DOHH2 (cell line): ENCODE measurements at regions not wholly inside any gene's neighbourhood (a gene's known extent, or its start where the extent isn't known, plus 50 kb on each side); places are given as distances from the start of the nearest gene placed in this dataset.

Experiments used
- H3F3A ChIP-seq: fragments of 200-600 bp; sonication (generic), shearing (Covaris generic); 2 replicates; pipeline ENCODE4 v1.6.0; 2016; ENCODE audit warnings: antibody characterized with exemption, mild to moderate bottlenecking; ENCODE audit not compliant: control insufficient read depth, insufficient read depth
- H3K27ac ChIP-seq: fragments of 200-600 bp; sonication (generic); 2 replicates; pipeline ENCODE4 v1.5.1; 2014; ENCODE audit warnings: low read depth, mild to moderate bottlenecking, low read length, moderate library complexity
- H3K27me3 ChIP-seq: fragments of 200-600 bp; sonication (generic); 2 replicates; pipeline ENCODE4 v1.6.1; 2014; ENCODE audit warnings: mild to moderate bottlenecking, low read length, mixed read lengths; ENCODE audit not compliant: control insufficient read depth
- H3K36me3 ChIP-seq: fragments of 200-600 bp; sonication (generic); 2 replicates; pipeline ENCODE4 v1.6.1; 2014; ENCODE audit warnings: mild to moderate bottlenecking, low read length, moderate library complexity, mixed read lengths; ENCODE audit not compliant: control insufficient read depth
- H3K4me1 ChIP-seq: fragments of 200-600 bp; sonication (generic); 2 replicates; pipeline ENCODE4 v1.6.1; 2014; ENCODE audit warnings: mild to moderate bottlenecking, low read length, mixed read lengths; ENCODE audit not compliant: control insufficient read depth
- H3K4me2 ChIP-seq: fragments of 200-600 bp; sonication (generic); 2 replicates; pipeline ENCODE4 v1.6.0; 2014; ENCODE audit warnings: mild to moderate bottlenecking, low read length, moderate library complexity
- H3K4me3 ChIP-seq: fragments of 200-600 bp; sonication (generic); 2 replicates; pipeline ENCODE4 v1.5.1; 2014; ENCODE audit warnings: mild to moderate bottlenecking, low read length, mixed read lengths
- H3K79me2 ChIP-seq: fragments of 200-600 bp; sonication (generic); 2 replicates; pipeline ENCODE4 v1.6.1; 2014; ENCODE audit warnings: mild to moderate bottlenecking, low read length, mixed read lengths; ENCODE audit not compliant: control insufficient read depth
- H3K9me2 ChIP-seq: fragments of 200-600 bp; sonication (generic); replicated peaks from 2 replicates; pipeline ENCODE4 v1.6.1; 2014; ENCODE audit warnings: mild to moderate bottlenecking, low read length, mixed read lengths; ENCODE audit not compliant: control insufficient read depth
- H3K9me3 ChIP-seq: fragments of 200-600 bp; sonication (generic); 2 replicates; pipeline ENCODE4 v1.6.1; 2014; ENCODE audit warnings: antibody characterized with exemption, low read length, mixed read lengths; ENCODE audit not compliant: control insufficient read depth, insufficient read depth
- H4K20me1 ChIP-seq: fragments of 200-600 bp; sonication (generic); 2 replicates; pipeline ENCODE4 v1.6.0; 2014; ENCODE audit warnings: low read depth, mild to moderate bottlenecking, antibody characterized with exemption, low read length, moderate library complexity; ENCODE audit not compliant: control insufficient read depth, insufficient read depth
- CTCF ChIP-seq: fragments of 200-600 bp; sonication (generic); IDR thresholded peaks from one replicate; pipeline ENCODE4 v1.5.1; 2014; ENCODE audit warnings: antibody characterized with exemption, mild to moderate bottlenecking, low read depth, low read length; ENCODE audit not compliant: poor library complexity, severe bottlenecking
- EZH2phosphoT487 ChIP-seq: fragments of 200-600 bp; sonication (generic); IDR thresholded peaks from 2 replicates; pipeline ENCODE4 v1.6.1; 2017; ENCODE audit warnings: borderline replicate concordance, mild to moderate bottlenecking, antibody characterized with exemption, low read length, moderate library complexity, mixed read lengths

- Histone ChIP-seq H3F3A (no peaks in the 10 kb centered on the region), H3K27me3 (no peaks in the 10 kb centered on the region), H3K4me2 (no peak overlapping the region), H3K27ac (no peak overlapping the region), H3K4me3 (no peak overlapping the region), H3K36me3 (no peaks in the 10 kb centered on the region), H4K20me1 (no peaks in the 10 kb centered on the region), H3K4me1 (no peaks in the 10 kb centered on the region), H3K9me3 (no peaks in the 10 kb centered on the region), H3K79me2 (no peaks in the 10 kb centered on the region), H3K9me2 (no peaks in the 10 kb centered on the region)
- TF ChIP-seq CTCF, result no peak
- TF ChIP-seq EZH2phosphoT487, result no peak
Measured at GRCh38 chr1:209219791-209220524, 363.6 kb upstream of the CAMK1G start.

GRCh38 chr1:209222826-209223225 lies 360.7 kb upstream of the CAMK1G start:
- Histone ChIP-seq H4K20me1 (no peaks in the 10 kb centered on the region), H3K9me3 (no peaks in the 10 kb centered on the region), H3K4me1 (no peaks in the 10 kb centered on the region), H3K9me2 (no peaks in the 10 kb centered on the region), H3K27me3 (no peaks in the 10 kb centered on the region), H3K4me3 (no peak overlapping the region), H3K4me2 (no peak overlapping the region), H3K36me3 (no peaks in the 10 kb centered on the region), H3K79me2 (no peaks in the 10 kb centered on the region), H3F3A (no peaks in the 10 kb centered on the region), H3K27ac (no peak overlapping the region)
- TF ChIP-seq CTCF, result no peak
- TF ChIP-seq EZH2phosphoT487, result no peak

DNA sequence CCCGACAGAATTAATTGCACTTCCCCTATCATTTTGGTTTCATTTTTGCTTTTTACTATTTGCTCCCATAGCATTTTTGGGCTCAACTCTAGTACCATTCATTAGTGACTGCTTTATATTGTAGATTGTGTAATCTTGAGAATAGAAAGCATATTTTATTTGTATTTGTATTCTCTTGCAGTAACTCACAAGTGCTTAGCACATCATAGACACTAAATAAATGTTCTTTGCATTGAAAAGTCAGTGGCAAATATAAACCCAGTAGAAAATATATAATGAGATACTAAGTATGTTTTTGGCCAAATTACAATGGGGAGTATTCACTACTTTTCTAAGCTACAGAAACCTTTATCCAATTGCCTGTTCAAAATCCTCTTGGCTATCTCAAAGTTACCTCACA lies 359.7 kb upstream of the CAMK1G start:
- H3K4me2 ChIP-seq, result no peak overlapping the region
- no peaks in the 10 kb centered on the region for H3K9me2 ChIP-seq
- H4K20me1 ChIP-seq, result no peaks in the 10 kb centered on the region

More for the DNA sequence above, 359.7 kb upstream of the CAMK1G start:
- Histone ChIP-seq H3K27ac (no peak overlapping the region), H3K9me3 (no peaks in the 10 kb centered on the region), H3K36me3 (no peaks in the 10 kb centered on the region), H3F3A (no peaks in the 10 kb centered on the region), H3K79me2 (no peaks in the 10 kb centered on the region), H3K4me3 (no peak overlapping the region), H3K4me1 (no peaks in the 10 kb centered on the region), H3K27me3 (no peaks in the 10 kb centered on the region)
- TF ChIP-seq CTCF (no peak), EZH2phosphoT487 (no peak)
